Activated T-cell treated with anti-CD3 and anti-CD28 coated beads for 48 hours (primary cell): ENCODE measurements at regions not wholly inside any gene's neighbourhood (a gene's known extent, or its start where the extent isn't known, plus 50 kb on each side); places are given as distances from the start of the nearest gene placed in this dataset.

Experiments
- DNase-seq: peaks from one replicate; pipeline ENCODE4 v3.0.0-alpha.2; 2020; ENCODE audit warnings: low read depth

GRCh38 chr21:38196036-38196435 is 60.8 kb upstream of the KCNJ15 start:
- DNase-seq: no peak

- no peak for DNase-seq
Observed at GRCh38 chr21:38202811-38203210, 54.0 kb upstream of the KCNJ15 start.

GRCh38 chr21:38203229-38203628 is 53.6 kb upstream of the KCNJ15 start:
- DNase-seq: no peak

GRCh38 chr21:38205940-38206339 is 50.9 kb upstream of the KCNJ15 start:
- DNase-seq: no peak

GRCh38 chr21:38206646-38207045 is 50.1 kb upstream of the KCNJ15 start:
- no peak for DNase-seq
